Smooth muscle cell (in vitro differentiated cells): ENCODE measurements at regions not wholly inside any gene's neighbourhood (a gene's known extent, or its start where the extent isn't known, plus 50 kb on each side); places are given as distances from the start of the nearest gene placed in this dataset.

Experiments
- DNase-seq: peaks from one replicate; lab custom pipeline; 2025; ENCODE audit not compliant: unreplicated experiment; lab: John Stamatoyannopoulos, UW
- H2AFZ ChIP-seq: fragments of 200-600 bp; sonication (generic); 2 replicates; pipeline ENCODE4 v1.6.0; 2016; ENCODE audit warnings: antibody characterized with exemption, low read depth, mild to moderate bottlenecking
- H3F3A ChIP-seq: fragments of 200-600 bp; sonication (generic); 2 replicates; pipeline ENCODE4 v1.6.0; 2017; ENCODE audit warnings: antibody characterized with exemption, low read depth
- H3K27ac ChIP-seq: fragments of 200-600 bp; sonication (generic); 2 replicates; pipeline ENCODE4 v1.5.1; 2016; ENCODE audit warnings: low read depth, mild to moderate bottlenecking
- H3K27me3 ChIP-seq: fragments of 200-600 bp; sonication (generic); 2 replicates; pipeline ENCODE4 v1.6.1; 2016; ENCODE audit warnings: low read depth, mild to moderate bottlenecking
- H3K36me3 ChIP-seq: fragments of 200-600 bp; sonication (generic); 2 replicates; pipeline ENCODE4 v1.5.1; 2016; ENCODE audit warnings: low read depth
- H3K4me1 ChIP-seq: fragments of 200-600 bp; sonication (generic); 2 replicates; pipeline ENCODE4 v1.5.1; 2016; ENCODE audit warnings: low read depth
- H3K4me2 ChIP-seq: fragments of 200-600 bp; sonication (generic); 2 replicates; pipeline ENCODE4 v1.6.0; 2016; ENCODE audit warnings: mild to moderate bottlenecking
- H3K4me3 ChIP-seq: fragments of 200-600 bp; sonication (generic); 2 replicates; pipeline ENCODE4 v1.5.1; 2016; ENCODE audit warnings: mild to moderate bottlenecking
- H3K79me2 ChIP-seq: fragments of 200-600 bp; sonication (generic); 2 replicates; pipeline ENCODE4 v1.6.0; 2016; ENCODE audit warnings: low read depth, mild to moderate bottlenecking
- H3K9ac ChIP-seq: fragments of 200-600 bp; sonication (generic); 2 replicates; pipeline ENCODE4 v1.6.0; 2016; ENCODE audit warnings: low read depth
- H3K9me3 ChIP-seq: fragments of 200-600 bp; sonication (generic); replicated peaks from 2 replicates; pipeline ENCODE4 v1.5.1; 2016; ENCODE audit warnings: low read depth
- H4K20me1 ChIP-seq: fragments of 200-600 bp; sonication (generic); 2 replicates; pipeline ENCODE4 v1.6.0; 2016; ENCODE audit warnings: low read depth
- WGBS: methylation state at CpG from one replicate; pipeline ENCODE4 v1.1.7; 2016; ENCODE audit warnings: low lambda C conversion rate; 5-methylcytosine and 5-hydroxymethylcytosine counted together
- TF ChIP-seq, protein P1 (sequence below): fragments of 200-600 bp; sonication (generic); IDR thresholded peaks from 2 replicates; pipeline ENCODE4 v1.5.1; 2017; ENCODE audit warnings: borderline replicate concordance, mild to moderate bottlenecking, antibody characterized with exemption; ENCODE audit not compliant: insufficient read depth, poor library complexity, severe bottlenecking

DNA sequence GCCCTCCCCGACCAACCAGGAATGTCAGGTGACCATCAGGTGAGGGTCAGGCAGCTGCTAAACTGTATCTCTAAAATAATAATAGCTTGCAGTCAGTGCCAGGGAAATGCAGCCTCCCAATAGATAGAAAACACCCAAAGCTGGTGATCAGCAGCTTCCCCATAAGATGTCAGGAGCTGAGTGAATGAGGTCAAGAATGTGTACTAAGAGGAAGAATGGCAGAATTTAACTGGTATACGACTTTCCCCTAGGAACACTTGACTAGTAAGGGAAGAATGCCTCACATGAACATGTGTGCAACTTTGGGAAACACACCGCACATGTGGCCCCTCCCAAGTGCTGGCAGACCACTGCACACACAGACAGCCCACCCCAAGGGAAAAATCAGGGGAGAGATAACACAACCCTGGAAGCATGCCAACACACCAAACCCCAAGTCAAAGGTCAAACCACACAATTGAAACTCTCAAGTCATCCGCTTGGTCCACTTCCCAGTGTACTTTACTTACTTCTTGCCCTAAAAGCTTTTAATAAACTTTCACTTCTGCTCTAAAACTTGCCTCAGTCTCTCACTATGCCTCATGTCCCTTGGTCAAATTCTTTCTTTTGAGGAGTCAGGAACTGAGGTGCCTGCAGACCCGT lies 806.5 kb downstream of the OTOL1 start:
- WGBS = 91% methylated on average over 5 of the region's 5 CpGs
- Histone ChIP-seq H3K4me3 (no peak overlapping the region), H3K36me3 (no peaks in the 10 kb centered on the region), H3K4me1 (no peaks in the 10 kb centered on the region), H2AFZ (no peak overlapping the region), H3K79me2 (no peaks in the 10 kb centered on the region), H3K27ac (no peak overlapping the region), H4K20me1 (no peaks in the 10 kb centered on the region), H3K4me2 (no peak overlapping the region), H3F3A (no peaks in the 10 kb centered on the region), H3K27me3 (no peaks in the 10 kb centered on the region), H3K9me3 (no peaks in the 10 kb centered on the region), H3K9ac (no peak overlapping the region)
- TF ChIP-seq, protein P1, sequence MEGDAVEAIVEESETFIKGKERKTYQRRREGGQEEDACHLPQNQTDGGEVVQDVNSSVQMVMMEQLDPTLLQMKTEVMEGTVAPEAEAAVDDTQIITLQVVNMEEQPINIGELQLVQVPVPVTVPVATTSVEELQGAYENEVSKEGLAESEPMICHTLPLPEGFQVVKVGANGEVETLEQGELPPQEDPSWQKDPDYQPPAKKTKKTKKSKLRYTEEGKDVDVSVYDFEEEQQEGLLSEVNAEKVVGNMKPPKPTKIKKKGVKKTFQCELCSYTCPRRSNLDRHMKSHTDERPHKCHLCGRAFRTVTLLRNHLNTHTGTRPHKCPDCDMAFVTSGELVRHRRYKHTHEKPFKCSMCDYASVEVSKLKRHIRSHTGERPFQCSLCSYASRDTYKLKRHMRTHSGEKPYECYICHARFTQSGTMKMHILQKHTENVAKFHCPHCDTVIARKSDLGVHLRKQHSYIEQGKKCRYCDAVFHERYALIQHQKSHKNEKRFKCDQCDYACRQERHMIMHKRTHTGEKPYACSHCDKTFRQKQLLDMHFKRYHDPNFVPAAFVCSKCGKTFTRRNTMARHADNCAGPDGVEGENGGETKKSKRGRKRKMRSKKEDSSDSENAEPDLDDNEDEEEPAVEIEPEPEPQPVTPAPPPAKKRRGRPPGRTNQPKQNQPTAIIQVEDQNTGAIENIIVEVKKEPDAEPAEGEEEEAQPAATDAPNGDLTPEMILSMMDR = no peak
- no peak for DNase-seq

DNA sequence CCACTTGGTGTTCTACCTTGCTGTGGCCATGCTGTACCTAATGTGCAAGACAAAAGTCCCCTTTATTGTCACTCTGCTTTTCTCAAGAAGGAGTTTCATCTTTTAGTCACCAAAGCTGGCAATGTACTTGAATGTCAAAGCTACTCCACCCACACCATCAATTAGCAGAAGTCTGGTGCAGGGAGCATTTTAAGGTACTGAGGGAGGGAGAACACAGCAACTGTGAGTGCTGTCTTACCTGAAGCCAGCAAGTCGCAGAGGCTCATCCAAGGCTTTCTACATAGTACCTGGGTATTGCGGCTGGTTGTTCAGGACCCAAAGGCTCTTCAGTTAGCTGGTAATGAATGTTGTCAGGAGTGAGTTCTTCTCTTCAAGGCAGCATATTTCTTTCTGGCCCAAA lies 820.4 kb downstream of the OTOL1 start:
- Histone ChIP-seq H3F3A (no peaks in the 10 kb centered on the region), H4K20me1 (no peaks in the 10 kb centered on the region), H3K4me2 (no peak overlapping the region), H3K9ac (no peak overlapping the region), H3K27me3 (no peaks in the 10 kb centered on the region), H3K4me1 (no peaks in the 10 kb centered on the region), H3K36me3 (no peaks in the 10 kb centered on the region), H3K9me3 (no peaks in the 10 kb centered on the region), H3K4me3 (no peak overlapping the region), H3K27ac (no peak overlapping the region), H2AFZ (no peak overlapping the region), H3K79me2 (no peaks in the 10 kb centered on the region)
- TF ChIP-seq, protein P1 = no peak
- WGBS = 90% methylated on average over 2 of the region's 2 CpGs
- DNase-seq = no peak

DNA sequence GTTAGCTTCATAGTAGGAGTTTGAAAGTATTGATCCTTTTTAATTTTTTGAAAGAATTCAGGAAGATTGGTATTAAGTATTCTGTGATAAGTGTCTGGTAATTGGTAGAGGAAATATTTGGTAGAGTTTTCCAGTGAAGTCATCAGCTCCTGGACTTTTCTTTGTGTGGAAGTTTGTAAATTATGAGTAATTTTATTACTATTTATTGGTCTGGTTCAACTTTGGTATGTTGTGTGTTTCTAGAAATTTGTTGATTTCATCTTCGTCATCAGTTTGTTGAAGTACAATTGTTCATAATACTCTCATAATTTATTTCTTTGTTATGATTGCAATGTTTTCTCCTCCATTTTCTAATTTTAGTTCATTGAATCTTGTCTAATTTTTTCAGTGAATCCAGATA lies 832.0 kb downstream of the OTOL1 start:
- no peak overlapping the region for H3K9ac ChIP-seq
- H2AFZ ChIP-seq = no peak overlapping the region
- no peaks in the 10 kb centered on the region for H4K20me1 ChIP-seq
- no peak for DNase-seq
- H3K36me3 ChIP-seq = no peaks in the 10 kb centered on the region
- 93% methylated on average over 1 of the region's 1 CpG for WGBS
- H3K4me1 ChIP-seq = no peaks in the 10 kb centered on the region
- H3K4me3 ChIP-seq = no peak overlapping the region
- no peak overlapping the region for H3K4me2 ChIP-seq
- H3K9me3 ChIP-seq = no peaks in the 10 kb centered on the region
- H3K27ac ChIP-seq = no peak overlapping the region
- TF ChIP-seq, protein P1 = no peak
- no peaks in the 10 kb centered on the region for H3K79me2 ChIP-seq
- H3K27me3 ChIP-seq = no peaks in the 10 kb centered on the region
- no peaks in the 10 kb centered on the region for H3F3A ChIP-seq

DNA sequence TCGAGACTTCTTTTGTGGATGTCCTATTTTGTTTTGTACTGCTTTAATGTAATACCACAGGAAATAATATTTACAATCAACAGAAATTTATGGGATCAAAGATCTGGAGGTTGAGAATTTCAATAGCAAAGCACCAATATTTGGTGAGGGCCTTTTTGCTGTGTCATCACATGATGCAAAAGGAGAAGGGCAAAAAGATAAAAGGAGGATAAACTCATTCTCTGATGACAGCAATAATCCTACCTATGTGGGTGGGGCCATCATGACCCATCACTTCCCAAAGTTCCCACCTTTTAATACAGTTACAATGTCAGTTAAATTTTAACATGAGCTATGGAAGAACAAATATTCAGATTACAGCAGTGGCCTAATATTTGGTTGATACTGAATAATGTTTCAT lies 832.9 kb downstream of the OTOL1 start:
- TF ChIP-seq, protein P1 = no peak
- Histone ChIP-seq H3K36me3 (no peaks in the 10 kb centered on the region), H3K4me3 (no peak overlapping the region), H3K9me3 (no peaks in the 10 kb centered on the region), H2AFZ (no peak overlapping the region), H4K20me1 (no peaks in the 10 kb centered on the region), H3K9ac (no peak overlapping the region), H3K79me2 (no peaks in the 10 kb centered on the region), H3K4me1 (no peaks in the 10 kb centered on the region), H3K27me3 (no peaks in the 10 kb centered on the region), H3K27ac (no peak overlapping the region), H3F3A (no peaks in the 10 kb centered on the region), H3K4me2 (no peak overlapping the region)
- no peak for DNase-seq
- WGBS = 94% methylated on average over 1 of the region's 1 CpG
